GM18861 (cell line): ENCODE measurements at regions not wholly inside any gene's neighbourhood (a gene's known extent, or its start where the extent isn't known, plus 50 kb on each side); places are given as distances from the start of the nearest gene placed in this dataset.

ENCODE experiments used
- ATAC-seq: cut with Tn5 transposase; IDR thresholded peaks from one replicate; pipeline ENCODE4 v1.9.1; 2021; ENCODE audit not compliant: unreplicated experiment

DNA sequence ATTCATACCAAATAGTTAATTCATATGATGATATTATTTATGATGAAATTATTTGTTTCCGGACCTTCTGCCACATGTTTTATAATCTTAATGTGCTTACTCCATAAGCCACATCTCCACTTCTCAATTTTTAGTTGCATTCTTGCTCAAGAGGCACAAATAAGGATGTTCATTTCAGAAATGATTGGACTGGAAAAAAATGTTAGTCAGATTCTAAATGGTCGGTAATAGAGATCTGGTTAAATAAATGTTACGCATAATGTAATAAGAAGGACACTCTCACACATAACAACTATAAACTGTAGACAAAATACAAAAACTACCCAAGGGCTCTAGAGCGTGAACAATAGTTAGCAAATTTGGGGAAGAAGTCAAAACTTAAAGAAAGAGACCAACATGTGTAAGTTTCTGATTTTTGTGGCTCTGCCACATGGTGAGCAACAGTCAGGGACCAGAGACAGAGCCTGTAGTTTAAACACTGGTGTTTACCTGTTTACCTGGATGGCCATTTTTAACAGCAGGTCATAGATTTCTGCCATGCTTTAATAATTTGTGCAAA is 554.3 kb upstream of the CLINT1 start:
- ATAC-seq = no peak

DNA sequence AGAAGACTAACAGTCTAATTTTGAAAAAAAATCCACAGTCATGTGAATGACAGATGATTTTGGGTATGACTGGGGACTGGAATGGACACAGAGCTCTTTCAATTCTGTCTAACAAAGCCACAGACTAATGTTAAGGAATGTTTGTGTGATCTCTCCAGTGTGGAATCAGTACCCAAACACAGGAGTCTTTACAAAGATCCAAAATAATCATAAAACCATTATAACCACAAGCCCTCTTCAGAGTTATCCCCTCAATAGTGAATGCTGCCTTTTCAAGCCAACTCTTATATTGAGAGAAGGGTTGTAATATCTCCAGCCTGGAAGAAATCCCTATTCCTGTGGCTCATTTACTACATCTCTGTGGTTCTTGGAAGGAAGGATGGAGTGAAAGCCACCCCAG is 552.0 kb upstream of the CLINT1 start:
- no peak for ATAC-seq

DNA sequence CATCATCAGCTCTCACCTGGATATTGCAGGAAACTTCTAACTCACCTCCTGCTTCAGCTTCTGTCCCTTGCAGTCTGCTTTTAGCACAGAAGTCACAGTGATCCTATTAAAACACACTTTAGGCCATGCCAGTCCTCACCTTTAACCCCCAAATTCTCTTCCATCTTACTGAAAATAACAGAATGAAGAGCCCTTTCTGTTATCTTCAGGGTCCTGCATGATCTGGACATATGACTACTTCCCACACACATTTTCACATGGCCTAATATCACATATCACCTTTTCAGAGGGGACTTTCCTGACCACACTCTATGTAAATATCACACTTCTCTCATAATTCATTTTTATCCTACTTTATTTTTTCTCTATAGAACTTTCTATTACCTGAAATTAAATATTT is 550.6 kb upstream of the CLINT1 start:
- ATAC-seq = peak; percentile 51

DNA sequence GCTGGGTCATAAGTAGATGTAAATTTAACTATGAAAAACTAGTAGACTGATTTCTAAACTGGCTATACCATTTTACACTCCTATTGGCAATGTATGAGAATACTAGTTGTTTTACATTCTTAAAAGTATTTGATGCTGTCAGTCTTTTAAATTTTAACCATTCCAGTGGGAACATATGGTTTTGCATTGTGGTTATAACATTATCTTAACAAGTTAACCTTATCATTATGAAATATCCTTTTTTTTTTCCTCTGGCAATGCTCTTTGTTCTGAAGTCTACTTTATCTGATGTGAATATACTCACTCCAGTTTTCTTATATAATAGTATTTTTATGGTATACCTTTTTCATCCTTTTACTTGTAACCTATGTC is 548.9 kb upstream of the CLINT1 start:
- ATAC-seq = no peak

DNA sequence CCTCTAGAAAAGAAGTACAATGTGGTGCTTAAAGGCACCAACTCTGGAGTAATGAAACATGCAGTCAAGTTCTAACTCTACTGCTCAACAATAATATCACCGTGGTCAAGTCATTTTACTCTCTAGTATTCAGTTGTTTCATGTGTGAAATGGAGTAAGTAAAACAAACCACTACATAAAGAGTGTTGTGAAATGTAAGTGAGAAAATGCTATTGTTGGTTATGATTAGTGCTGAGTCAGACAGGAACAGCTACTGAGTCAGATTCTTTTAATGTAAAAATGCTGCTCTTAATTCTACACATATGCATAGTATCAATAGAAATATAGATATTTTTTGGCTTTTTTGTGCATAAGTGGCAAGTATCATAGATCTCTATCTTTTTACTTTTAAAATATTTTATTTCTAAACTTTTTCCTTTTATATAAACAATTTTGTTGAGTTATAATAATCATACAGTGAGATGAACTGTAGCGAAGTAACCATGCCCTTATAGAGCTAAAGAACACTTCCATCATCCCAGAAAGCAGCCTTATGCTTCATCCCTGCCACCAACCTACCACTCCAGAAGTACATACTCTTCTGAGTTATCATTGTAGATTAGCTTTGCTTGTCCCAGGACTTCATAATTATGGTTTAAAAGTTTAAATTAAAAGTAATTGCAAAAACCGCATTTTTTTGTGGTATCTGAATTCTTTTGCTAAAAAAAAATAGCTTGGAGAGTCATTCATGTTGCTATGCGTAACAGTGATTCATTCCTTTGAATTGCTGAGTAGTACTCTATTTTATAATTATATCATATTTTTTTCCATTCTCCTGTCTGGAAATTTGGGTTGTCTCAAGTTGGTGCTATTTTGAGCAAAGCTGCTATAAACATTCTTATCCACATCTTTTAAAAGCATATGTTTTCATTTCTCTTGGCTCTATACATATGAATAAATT is 548.2 kb upstream of the CLINT1 start:
- peak; percentile 38 for ATAC-seq

DNA sequence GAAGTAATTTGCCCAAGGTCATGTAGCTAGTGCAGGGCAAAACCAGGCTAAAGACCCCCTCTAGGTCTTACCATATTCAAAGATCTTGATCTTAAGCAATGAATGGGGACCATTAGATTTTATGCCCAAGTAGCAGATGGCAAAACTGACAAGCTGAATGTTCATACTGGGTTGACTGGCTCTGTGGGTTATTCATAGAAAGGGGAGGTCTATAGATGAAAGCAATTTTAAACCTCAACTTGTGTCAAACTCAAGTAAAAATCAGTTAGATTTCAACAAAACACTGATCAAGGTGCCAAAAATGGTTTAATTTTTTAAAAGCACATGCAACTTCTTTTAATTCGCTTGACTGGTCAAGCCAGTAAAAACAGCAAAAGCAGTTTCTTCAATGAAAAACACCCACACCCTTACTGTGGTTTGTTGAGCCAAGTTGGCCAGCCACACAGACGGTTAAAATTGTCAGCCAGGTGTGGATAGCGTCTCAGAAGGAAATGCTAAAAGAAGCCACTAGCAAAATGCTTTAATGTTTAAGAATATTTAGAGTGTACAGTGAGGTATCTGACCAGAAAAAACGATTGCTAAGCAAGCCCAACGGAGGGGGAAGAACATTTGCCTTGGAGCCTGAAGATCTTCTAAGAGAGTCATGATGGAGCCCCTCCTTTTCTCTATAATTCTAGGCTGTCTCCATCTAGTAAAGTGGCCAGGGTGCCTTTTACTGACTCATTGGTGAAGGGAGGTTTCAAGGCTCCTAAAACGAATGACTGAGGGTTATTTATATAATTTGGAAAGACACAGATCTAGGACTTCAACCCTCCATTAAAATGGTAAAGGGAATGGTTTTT is 539.6 kb upstream of the CLINT1 start:
- peak; percentile 88 for ATAC-seq

DNA sequence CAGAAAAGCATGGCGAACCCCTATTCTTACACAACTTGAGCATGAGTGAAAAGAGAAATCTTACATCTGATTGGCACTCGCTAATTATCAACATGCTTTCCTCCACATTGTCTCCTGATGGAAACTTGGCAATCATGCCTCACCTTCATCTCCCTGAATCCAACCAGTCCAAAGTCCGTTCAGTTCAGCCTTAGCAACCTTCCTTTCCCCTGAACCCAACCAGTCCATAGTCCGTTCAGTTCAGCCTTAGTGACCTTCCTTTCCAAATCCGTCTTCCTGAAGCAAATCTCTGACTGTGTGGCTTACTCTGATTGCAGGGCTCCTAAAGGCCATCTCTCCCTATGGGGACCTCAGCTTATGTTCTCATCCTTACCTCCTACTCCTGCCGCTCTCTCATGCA is 538.3 kb upstream of the CLINT1 start:
- ATAC-seq = no peak

DNA sequence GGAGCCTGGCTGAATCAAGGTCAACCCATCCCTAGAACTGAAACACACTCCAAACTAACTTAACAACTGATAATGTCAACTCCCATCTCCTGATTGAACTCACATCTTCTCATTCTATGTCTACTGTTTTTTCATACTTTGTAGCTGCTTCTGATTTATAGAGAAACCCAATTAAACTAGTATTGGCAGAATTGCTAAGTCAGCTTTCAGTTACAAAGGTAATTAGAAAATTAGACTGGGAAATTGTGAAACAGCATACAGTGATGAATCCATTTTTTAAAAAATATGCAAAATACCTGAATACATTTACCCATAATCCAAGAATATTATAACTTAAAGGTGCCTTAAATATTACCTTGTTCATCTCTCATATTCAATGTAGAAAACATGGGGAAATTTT is 535.2 kb upstream of the CLINT1 start:
- no peak for ATAC-seq

DNA sequence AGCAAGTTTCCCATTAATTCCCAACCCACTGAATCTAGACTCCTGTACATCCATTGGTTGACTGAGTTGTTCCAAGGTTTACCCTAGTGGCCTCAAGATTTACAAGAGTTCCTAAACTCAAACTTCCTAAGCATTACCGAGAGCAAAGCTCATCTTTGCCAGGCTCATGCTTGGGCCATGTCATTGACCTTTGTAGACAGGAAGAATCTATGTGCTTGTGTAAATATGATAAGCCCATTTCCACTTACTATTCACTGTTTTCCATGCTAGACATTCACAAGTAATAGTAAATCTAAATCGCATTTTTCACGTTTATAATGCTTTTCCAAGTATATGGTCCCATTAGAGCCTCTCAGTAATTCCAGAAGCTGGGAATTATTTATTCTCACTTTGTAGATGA is 534.5 kb upstream of the CLINT1 start:
- ATAC-seq = no peak

DNA sequence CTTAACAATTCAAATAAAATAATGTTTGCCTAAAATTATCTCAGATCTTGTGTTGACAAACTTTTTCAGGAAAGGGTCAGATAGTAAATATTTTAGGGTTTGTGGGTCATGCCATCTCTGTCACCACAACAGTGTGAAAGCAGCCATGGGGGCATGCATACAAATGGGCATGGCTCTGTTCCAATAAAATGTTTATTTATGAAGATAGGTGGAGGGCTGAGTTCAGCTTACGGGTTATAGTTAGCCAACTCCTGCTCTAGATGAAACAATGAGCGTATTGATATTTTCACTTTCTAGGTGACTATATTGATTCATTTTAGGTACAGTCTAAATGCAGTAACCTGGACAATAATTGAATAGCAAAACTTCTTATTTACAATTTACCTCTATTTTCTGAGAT is 533.8 kb upstream of the CLINT1 start:
- ATAC-seq = no peak

DNA sequence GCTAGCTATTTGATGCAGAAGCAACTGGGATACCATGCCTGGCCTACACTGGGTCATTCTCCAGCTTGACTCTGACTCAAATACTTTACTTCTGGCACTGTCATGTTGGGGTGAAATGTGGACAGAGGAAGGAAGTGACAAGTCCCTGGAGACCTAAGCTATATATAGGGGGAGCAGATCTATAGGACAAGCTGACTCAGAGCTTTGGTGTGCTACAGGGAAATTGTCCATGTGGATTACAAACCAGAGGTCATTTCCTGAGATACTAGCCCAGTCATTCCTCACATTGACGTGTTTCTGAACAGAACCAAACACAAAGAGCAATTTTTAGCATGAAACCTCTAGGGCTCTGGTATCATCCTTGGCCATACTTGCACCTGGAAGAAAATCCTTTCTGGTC is 531.6 kb upstream of the CLINT1 start:
- peak; percentile 58 for ATAC-seq

DNA sequence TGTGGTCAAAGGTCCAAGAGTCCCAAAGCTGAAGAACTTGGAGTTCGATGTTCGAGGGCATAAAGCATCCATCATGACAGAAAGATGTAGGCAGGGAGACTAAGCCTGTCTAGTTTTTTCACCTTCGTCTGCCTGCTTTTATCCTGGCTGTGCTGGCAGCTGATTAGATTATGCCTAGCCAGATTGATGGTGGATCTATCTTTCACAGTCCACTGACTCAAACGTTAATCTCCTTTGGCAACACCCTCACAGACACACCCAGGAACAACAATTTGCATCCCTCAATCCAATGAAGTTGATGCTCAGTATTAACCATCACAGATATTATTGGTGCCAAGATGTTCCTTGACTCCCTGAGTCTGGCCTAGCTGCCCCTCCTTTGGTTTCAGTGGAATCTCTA is 530.8 kb upstream of the CLINT1 start:
- no peak for ATAC-seq

DNA sequence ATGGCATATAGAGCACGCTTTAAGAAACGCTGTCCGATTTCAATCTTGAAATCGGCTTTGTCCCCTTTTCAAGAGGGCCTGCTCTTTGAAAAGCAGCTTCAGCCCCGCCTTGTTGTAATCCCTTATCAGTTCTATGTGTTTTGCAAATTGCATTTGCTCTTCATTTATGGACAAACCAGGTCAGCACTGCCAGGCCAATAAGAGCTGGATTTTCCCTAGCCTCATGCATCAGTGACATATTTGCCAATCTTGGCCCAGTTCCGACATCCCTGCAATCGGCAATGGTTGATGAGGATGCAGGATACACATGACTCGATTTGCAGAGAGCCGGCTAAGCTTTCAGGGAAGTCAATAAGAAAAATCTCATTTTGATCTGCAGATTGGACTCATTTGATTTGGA is 529.1 kb upstream of the CLINT1 start:
- no peak for ATAC-seq

DNA sequence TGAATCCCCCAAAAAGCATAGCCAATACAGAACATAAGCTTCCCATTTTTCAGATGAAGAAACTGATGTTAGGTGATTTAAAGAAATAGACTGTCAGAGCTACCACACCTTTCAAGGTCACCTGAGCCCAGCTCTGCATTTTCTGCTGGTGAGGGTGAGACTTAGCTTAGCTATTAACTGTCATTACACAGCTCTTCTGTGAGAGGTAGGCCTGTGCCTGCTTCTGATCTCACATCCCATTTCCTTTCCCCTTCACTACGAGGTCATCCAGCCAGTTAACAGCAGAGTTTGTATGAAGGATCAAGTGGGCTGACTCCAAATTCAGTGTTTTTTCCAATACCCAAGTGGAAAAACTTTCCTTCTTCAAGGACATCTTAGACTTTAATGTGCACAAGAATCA is 528.6 kb upstream of the CLINT1 start:
- ATAC-seq = no peak

DNA sequence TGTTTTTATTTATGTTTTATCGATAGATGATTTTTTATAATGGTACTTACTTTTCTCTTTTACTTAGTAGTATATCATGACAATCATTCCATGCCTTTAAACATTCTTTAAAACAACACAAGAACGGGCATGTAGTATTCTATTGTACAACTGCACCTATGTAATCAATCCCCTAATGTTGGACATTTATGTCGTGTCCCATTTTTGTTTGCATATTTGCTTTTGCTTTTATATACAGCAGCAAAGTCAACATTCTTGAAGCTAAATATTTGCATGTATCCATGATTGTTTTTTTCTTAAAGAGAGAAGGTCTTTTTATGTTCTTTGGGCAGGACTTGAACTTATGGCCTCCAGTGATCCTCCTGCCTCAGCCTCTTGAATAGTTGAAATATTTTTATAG is 527.0 kb upstream of the CLINT1 start:
- no peak for ATAC-seq

DNA sequence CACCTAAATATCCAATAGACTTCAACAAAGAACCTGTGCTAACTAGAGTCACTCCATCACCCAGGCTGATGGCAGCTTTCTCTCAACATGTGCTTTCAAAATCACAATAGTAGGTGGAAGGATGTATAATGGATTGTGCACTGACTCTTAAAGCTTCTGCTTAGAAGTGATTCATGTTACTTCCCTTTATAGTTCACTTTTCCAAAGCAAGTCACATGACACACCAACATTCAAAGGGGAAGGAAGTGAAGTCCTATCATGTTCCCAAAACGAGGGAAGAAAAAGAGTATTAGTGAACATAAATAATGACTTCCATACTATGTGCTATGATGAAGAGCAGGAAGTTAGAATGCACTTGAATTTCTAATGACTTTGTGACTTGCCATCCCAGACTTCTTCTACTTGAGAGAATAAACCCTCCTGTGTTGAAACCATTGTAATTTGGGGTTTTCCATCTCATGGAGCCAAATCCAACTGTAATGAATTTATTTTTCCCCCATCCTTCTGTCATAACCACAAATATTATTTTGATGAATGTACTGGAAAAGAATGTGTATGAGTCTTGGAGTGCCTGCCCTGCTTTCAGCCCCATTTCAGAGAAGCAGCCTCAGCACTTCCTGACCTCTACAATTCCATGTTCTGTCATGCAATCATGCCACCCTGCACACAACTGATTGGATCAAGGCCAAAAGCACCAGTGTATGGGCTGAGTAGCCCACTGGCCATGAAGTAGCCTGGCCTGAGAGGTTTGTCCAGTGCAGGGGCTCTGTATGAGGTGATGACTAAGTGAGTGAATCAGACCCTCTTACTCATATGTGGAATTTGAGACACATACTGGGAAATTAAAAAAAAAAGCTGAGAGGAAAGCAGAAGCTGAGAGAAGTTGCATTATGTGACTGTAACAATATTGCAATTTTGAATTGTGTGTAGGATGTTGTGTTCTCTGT is 525.9 kb upstream of the CLINT1 start:
- ATAC-seq = no peak

DNA sequence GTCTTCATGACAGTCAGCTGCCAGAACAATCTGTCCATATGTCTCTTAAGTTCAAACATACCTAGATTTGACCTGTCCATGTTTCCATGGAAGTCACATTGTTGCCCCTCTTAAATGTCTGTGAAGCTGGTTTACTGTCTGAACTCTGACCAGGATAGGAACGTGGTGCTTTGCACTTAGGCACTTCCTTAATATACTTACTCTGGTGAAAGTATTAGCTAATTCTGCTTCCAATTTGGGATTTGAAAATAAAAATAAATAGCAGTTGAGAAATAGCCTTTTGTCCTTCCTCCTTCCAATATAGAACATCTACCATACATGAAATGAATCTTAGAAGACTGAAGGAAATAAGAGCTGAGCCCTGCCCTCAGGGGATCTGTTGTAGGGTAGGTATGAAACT is 524.5 kb upstream of the CLINT1 start:
- no peak for ATAC-seq

DNA sequence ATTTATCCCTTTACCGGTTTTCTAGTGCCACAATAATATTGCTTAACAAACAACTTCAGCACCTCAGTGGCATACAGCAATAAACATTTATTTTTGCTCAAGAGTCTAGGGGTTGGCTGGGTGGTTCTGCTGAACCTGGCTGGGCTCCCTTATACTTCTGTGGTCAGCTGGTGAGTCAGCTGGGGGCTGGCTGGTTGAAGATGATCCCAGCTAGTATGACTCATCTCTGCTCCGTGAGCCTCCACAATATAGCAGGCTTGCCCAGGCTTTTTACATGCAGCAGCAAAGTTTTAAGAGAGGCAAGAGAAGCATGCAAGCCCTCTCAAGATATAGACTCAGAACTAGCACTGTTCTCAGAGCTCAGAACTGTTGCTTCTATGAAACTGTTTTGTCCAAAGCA is 523.5 kb upstream of the CLINT1 start:
- ATAC-seq = peak; percentile 93

DNA sequence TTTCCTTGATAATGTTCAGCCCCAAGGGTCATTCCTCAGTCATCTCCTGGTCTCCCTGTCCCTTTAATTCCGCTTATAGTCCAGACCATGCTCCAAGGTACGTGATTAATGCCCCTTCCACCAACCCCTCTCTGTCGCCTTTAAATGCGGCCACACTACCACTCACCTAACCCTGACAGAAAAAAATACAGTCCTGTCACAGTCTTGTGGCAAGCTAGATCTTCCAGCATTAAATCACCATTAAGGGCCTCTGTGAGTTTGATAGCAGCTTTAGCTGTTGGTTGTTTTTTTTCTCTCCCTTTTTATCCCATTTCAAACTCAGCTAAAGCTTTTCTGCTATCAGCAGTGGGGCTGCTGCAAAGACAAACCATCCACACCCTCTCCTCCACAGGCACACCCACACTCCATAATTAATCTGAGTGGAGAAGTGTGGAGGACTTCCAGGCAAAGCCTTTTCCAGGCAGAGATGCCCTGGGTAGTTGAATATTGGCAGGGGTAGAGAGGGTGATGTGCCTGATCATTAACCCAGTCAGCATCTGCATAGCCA is 522.7 kb upstream of the CLINT1 start:
- ATAC-seq = no peak

DNA sequence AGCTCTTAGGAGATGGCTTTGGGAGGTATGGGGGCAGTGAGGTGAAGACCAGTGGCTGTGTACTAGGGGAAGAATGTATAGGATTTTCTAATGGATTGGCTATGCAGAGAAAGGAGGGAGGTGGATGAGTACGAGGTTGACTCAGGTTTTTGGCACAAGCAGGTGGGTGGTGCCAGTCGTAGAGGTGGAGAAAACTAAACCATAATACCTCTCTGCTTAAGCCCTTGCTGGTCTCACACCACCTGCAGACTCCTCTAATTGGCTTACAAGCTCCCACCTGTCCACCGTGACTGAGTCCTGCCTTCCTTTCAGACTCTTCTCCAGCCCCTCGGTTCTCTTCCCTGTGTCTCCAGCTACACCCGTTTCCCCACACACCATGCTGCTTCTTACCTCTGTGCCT is 521.7 kb upstream of the CLINT1 start:
- no peak for ATAC-seq

DNA sequence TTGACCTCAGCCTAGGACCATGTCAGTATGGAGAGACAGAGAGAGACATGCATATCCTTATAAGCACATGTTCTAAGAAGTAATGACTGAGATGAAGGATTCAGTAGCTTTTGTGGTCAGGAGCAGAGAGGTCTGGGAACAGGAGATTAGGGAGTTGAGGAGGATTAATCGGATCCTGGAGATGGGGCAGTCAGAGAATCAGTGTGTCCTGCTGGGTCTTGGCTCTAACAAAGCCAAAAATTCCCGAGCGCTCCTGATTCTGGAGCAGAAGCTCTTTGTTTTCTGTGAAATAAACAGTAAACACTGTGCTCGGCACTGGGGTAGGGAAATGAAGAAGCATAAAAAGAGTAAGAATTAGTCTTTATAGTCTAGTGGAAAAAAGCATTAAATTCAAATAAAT is 520.0 kb upstream of the CLINT1 start:
- no peak for ATAC-seq
